Heart right ventricle (tissue), 16 donors: ENCODE measurements at regions not wholly inside any gene's neighbourhood (a gene's known extent, or its start where the extent isn't known, plus 50 kb on each side); places are given as distances from the start of the nearest gene placed in this dataset.

Experiments
- ATAC-seq, 8 donors: fragments of 200-7000 bp; cut with Tn5 transposase; one replicate each; pipeline ENCODE4 v1.9.1; 2020; ENCODE audit warnings: mild to moderate bottlenecking in 8 of 8, moderate library complexity in 8 of 8, moderate number of reproducible peaks in 1 of 8
- DNase-seq, 2 donors: peaks; one replicate each; pipeline ENCODE4 v3.0.0-alpha.2; 2020
- H3K27ac ChIP-seq, 10 donors: fragments of 200-600 bp; sonication (generic) in 2 of 10; one replicate each; pipeline versions ENCODE4 v1.5.0 to v1.8.0; 2020 to 2022; ENCODE audit warnings: mild to moderate bottlenecking in 3 of 10
- H3K27me3 ChIP-seq, 7 donors: fragments of 200-600 bp; one replicate each; pipeline ENCODE4 v1.8.0; 2021 to 2022; ENCODE audit warnings: mild to moderate bottlenecking in 2 of 7
- H3K36me3 ChIP-seq, 9 donors: fragments of 200-600 bp; sonication (generic) in 1 of 9; one replicate each; pipeline versions ENCODE4 v1.5.0 to v1.8.0; 2020 to 2022; ENCODE audit warnings: mild to moderate bottlenecking in 2 of 9
- H3K4me1 ChIP-seq, 9 donors: fragments of 200-600 bp; sonication (generic) in 1 of 9; one replicate each; pipeline versions ENCODE4 v1.5.0 to v1.8.0; 2020 to 2022; ENCODE audit warnings: mild to moderate bottlenecking in 4 of 9
- H3K4me3 ChIP-seq, 10 donors: fragments of 200-600 bp; sonication (generic) in 2 of 10; one replicate each; pipeline versions ENCODE4 v1.5.0 to v1.8.0; 2020 to 2022; ENCODE audit warnings: mild to moderate bottlenecking in 7 of 10, moderate library complexity in 2 of 10
- H3K9me3 ChIP-seq, 11 donors: fragments of 200-600 bp in 10 of 11; sonication (generic) in 2 of 11; one replicate each; pipeline versions ENCODE4 v1.5.0 to v1.8.0; 2013 to 2022; ENCODE audit warnings: mild to moderate bottlenecking in 2 of 11, control low read depth in 1 of 11, moderate library complexity in 1 of 11
- WGBS, 2 donors: extraction: QIAGEN DNeasy Blood & Tissue Kit; methylation state at CpG; one replicate each; pipeline ENCODE4 v1.1.7; 2013; ENCODE audit warnings: inconsistent platforms in 1 of 2; 5-methylcytosine and 5-hydroxymethylcytosine counted together
- intact Hi-C, 10 donors: fragments of 100-400 bp; cut with DNase I; formaldehyde crosslinking; loops; one replicate each; pipeline versions ENCODE4 v1.11.1 to v1.14.2; 2022
- TF ChIP-seq, protein P1 (sequence below), 9 donors: fragments of 200-600 bp; sonication (generic) in 2 of 9; IDR thresholded peaks; one replicate each; pipeline versions ENCODE4 v1.5.0 to v1.8.0; 2021 to 2022; ENCODE audit warnings: antibody characterized with exemption in 9 of 9, mild to moderate bottlenecking in 5 of 9, moderate library complexity in 1 of 9
- donor health status: Arrhythmogenic right ventricular cardiomyopathy.
- donor health status: ischemic (EF 13 %, LVEDD 7.1; RV severe dilation, severe dysfunction).
- donor health status: healthy with polysubstance abuse.
- donor health status: DM: no; HTN: yes; CAD: no.
- donor health status: DM: no; HTN: no; CAD: no.
- donor health status: ischemic (EF 25% LVEDD 6.9; RV normal size, moderate dysfunction).
- donor health status: ischemic (EF 25% LVEDD 5.7; RV mildly dilated, moderate dysfunction).
- donor health status: healthy.
- donor health status: DM: yes; HTN: yes; CAD: no.
- donor health status: Ischemic cardiomyopathy.
- donor health status: ischemic (EF 35%, LVEDD 5.7; RV mildly dilated, moderate dysfunction).
- donor health status: nonischemic (EF 11% LVEDD 7.7; RV severe dilation, severe dysfunction).
- donor health status: DM: yes; HTN: yes; CAD: no.
- donor health status: PGD.
- donor health status: ischemic (EF 29% LVEDD 5.4; RV normal size, mild dysfunction).
- donor health status: nonischemic (EF 23%, LVEDD 6.1; RV moderate dilation, normal function).

GRCh38 chr5:37933576-37933975, 93.7 kb upstream of the GDNF start:
- H3K27me3 ChIP-seq, result no peaks in the 10 kb centered on the region
- DNase-seq (no peak), ATAC-seq (peak in 1 of 8 donors; percentile 16)
- 70 to 72% methylated on average over 7 of the region's 7 CpGs for WGBS, 2 donors
- no peak overlapping the region for H3K27ac ChIP-seq
- intact Hi-C loops, result no loop called here
- H3K9me3 ChIP-seq, result peaks cover 0 to 14% (median 4%) of the 10 kb centered on the region in 11 donors
- no peaks in the 10 kb centered on the region for H3K36me3 ChIP-seq
- no peak overlapping the region for H3K4me3 ChIP-seq
- TF ChIP-seq, protein P1, sequence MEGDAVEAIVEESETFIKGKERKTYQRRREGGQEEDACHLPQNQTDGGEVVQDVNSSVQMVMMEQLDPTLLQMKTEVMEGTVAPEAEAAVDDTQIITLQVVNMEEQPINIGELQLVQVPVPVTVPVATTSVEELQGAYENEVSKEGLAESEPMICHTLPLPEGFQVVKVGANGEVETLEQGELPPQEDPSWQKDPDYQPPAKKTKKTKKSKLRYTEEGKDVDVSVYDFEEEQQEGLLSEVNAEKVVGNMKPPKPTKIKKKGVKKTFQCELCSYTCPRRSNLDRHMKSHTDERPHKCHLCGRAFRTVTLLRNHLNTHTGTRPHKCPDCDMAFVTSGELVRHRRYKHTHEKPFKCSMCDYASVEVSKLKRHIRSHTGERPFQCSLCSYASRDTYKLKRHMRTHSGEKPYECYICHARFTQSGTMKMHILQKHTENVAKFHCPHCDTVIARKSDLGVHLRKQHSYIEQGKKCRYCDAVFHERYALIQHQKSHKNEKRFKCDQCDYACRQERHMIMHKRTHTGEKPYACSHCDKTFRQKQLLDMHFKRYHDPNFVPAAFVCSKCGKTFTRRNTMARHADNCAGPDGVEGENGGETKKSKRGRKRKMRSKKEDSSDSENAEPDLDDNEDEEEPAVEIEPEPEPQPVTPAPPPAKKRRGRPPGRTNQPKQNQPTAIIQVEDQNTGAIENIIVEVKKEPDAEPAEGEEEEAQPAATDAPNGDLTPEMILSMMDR (IDR thresholded peaks at IDR 0.05), result no peak
- peaks cover 0 to 4% (median 0%) of the 10 kb centered on the region in 9 donors for H3K4me1 ChIP-seq

DNA sequence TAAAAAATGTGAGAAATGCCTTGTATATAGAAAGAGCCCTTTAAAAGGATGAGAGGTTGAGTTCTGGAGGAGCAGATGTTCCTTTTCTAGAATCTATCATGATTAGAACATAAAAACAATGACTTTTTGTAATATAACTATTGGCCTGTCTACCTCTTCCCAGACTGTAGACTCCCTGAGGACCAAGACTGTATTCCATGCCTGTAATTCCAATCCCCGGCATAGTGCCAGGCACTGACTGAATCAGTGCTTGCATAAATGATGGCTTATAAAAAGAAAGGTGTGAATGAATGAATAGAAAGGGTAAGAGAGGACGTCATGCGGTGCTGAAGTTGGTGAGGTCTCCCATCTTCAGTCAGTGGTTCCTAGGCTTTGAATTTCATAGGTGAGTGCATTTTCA, 92.6 kb upstream of the GDNF start:
- WGBS, 2 donors, result 63 to 70% methylated on average over 3 of the region's 3 CpGs
- intact Hi-C loops, result no loop called here
- peaks cover 0 to 12% (median 4%) of the 10 kb centered on the region in 11 donors for H3K9me3 ChIP-seq
- H3K4me3 ChIP-seq, result no peak overlapping the region
- peak overlapping the region in 1 of 10 donors; percentile 6 for H3K27ac ChIP-seq
- TF ChIP-seq, protein P1 (IDR thresholded peaks at IDR 0.05), result no peak
- H3K4me1 ChIP-seq, result peaks cover 0 to 4% (median 0%) of the 10 kb centered on the region in 9 donors
- no peaks in the 10 kb centered on the region for H3K36me3 ChIP-seq
- no peaks in the 10 kb centered on the region for H3K27me3 ChIP-seq
- ATAC-seq, result peak in 2 of 8 donors; percentile 16 to 46
- no peak for DNase-seq

GRCh38 chr5:37931541-37931940, 91.7 kb upstream of the GDNF start:
- peak overlapping the region in 1 of 10 donors; percentile 6 for H3K27ac ChIP-seq
- peaks cover 0 to 4% (median 0%) of the 10 kb centered on the region in 9 donors for H3K4me1 ChIP-seq
- 91 to 98% methylated on average over 2 of the region's 2 CpGs for WGBS, 2 donors
- TF ChIP-seq, protein P1 (IDR thresholded peaks at IDR 0.05), result no peak
- no peak overlapping the region for H3K4me3 ChIP-seq
- no peaks in the 10 kb centered on the region for H3K36me3 ChIP-seq
- H3K27me3 ChIP-seq, result no peaks in the 10 kb centered on the region
- intact Hi-C loops, result no loop called here
- no peak for DNase-seq
- H3K9me3 ChIP-seq, result peaks cover 0 to 4% (median 0%) of the 10 kb centered on the region in 11 donors
- no peak for ATAC-seq

GRCh38 chr5:37930350-37930749, 90.5 kb upstream of the GDNF start:
- DNase-seq, result no peak
- H3K27me3 ChIP-seq, result no peaks in the 10 kb centered on the region

More at GRCh38 chr5:37930350-37930749, 90.5 kb upstream of the GDNF start:
- Histone ChIP-seq H3K27ac (no peak overlapping the region), H3K9me3 (peaks cover 0 to 3% (median 0%) of the 10 kb centered on the region in 11 donors), H3K36me3 (no peaks in the 10 kb centered on the region), H3K4me3 (no peak overlapping the region), H3K4me1 (peaks cover 0 to 4% (median 0%) of the 10 kb centered on the region in 9 donors)
- TF ChIP-seq, protein P1 (IDR thresholded peaks at IDR 0.05), result no peak
- WGBS, 2 donors, result 97% methylated on average over 2 of the region's 2 CpGs
- no peak for ATAC-seq
- intact Hi-C loops, result no loop called here
